ENCODE measurements at regions not wholly inside any gene's neighbourhood (a gene's known extent, or its start where the extent isn't known, plus 50 kb on each side); places are given as distances from the start of the nearest gene placed in this dataset.

- no peak for TF ChIP-seq ZZZ3 (IDR thresholded peaks at IDR 0.05)
- no peak for TF ChIP-seq POLR2A (conservative IDR thresholded peaks at IDR 0.05)
- TF ChIP-seq CTCF (IDR thresholded peaks at IDR 0.05 in 2 of 3, conservative IDR thresholded peaks at IDR 0.05 in 1 of 3; ENCODE audit: insufficient read depth in 2 of 3, low read depth in 1 of 3, low read length in 3 of 3), result no peak
- TF ChIP-seq ELF1 (tag; IDR thresholded peaks at IDR 0.05), result no peak
- TF ChIP-seq SPI1 (IDR thresholded peaks at IDR 0.05; ENCODE audit: borderline replicate concordance, low read depth, low read length), result no peak
- TF ChIP-seq SRSF9 (IDR thresholded peaks at IDR 0.05; ENCODE audit: borderline replicate concordance, low read depth, low read length), result no peak
Observed at GRCh38 chr7:26457696-26458327, 166.2 kb downstream of the SNX10 start.

Measured in K562 (cell line).